Activated naive CD4-positive, alpha-beta T cell treated with anti-CD3 and anti-CD28 coated beads, Interleukin-2, amount 10 ng/mL, durations not matched to agents 7 days and 5 days (primary cell): ENCODE measurements at regions not wholly inside any gene's neighbourhood (a gene's known extent, or its start where the extent isn't known, plus 50 kb on each side); places are given as distances from the start of the nearest gene placed in this dataset.

Experiments used
- CTCF ChIA-PET: fragments of 350-600 bp; sonication (Branson Sonifier 250); formaldehyde crosslinking; loops from one replicate; lab custom pipeline; 2021; ENCODE audit warnings: antibody characterized with exemption; lab: Charles Lee
- DNase-seq: peaks from one replicate; pipeline ENCODE4 v3.0.0-alpha.2; 2020
- H3K27ac Mint-ChIP-seq: one replicate; pipeline ENCODE4 v1.8.0; 2021; ENCODE audit warnings: mild to moderate bottlenecking, moderate library complexity, mixed read lengths
- H3K27me3 Mint-ChIP-seq: one replicate; pipeline ENCODE4 v1.8.0; 2021; ENCODE audit warnings: mild to moderate bottlenecking, mixed read lengths
- H3K36me3 Mint-ChIP-seq: one replicate; pipeline ENCODE4 v1.8.0; 2021; ENCODE audit warnings: mixed read lengths
- H3K4me1 Mint-ChIP-seq: one replicate; pipeline ENCODE4 v1.8.0; 2021; ENCODE audit warnings: mixed read lengths
- H3K4me3 Mint-ChIP-seq: one replicate; pipeline ENCODE4 v1.8.0; 2021; ENCODE audit warnings: mild to moderate bottlenecking, moderate library complexity, mixed read lengths
- H3K9me3 Mint-ChIP-seq: one replicate; pipeline ENCODE4 v1.8.0; 2021; ENCODE audit warnings: mixed read lengths

- Mint-ChIP-seq H3K9me3 (no peaks in the 10 kb centered on the region), H3K27me3 (peaks cover 18% of the 10 kb centered on the region), H3K4me3 (no peak overlapping the region), H3K27ac (no peak overlapping the region), H3K36me3 (no peaks in the 10 kb centered on the region), H3K4me1 (peaks cover under 1% of the 10 kb centered on the region)
- no peak for DNase-seq
- CTCF ChIA-PET, result no interaction called here
Measured at GRCh38 chr9:126089789-126090188, 236.8 kb upstream of the MVB12B start.

GRCh38 chr9:126093771-126094170 lies 232.9 kb upstream of the MVB12B start:
- Mint-ChIP-seq H3K27me3 (peaks cover 12% of the 10 kb centered on the region), H3K36me3 (no peaks in the 10 kb centered on the region), H3K4me3 (no peak overlapping the region), H3K4me1 (no peaks in the 10 kb centered on the region), H3K27ac (no peak overlapping the region), H3K9me3 (no peaks in the 10 kb centered on the region)
- CTCF ChIA-PET, result no interaction called here
- DNase-seq, result no peak

DNA sequence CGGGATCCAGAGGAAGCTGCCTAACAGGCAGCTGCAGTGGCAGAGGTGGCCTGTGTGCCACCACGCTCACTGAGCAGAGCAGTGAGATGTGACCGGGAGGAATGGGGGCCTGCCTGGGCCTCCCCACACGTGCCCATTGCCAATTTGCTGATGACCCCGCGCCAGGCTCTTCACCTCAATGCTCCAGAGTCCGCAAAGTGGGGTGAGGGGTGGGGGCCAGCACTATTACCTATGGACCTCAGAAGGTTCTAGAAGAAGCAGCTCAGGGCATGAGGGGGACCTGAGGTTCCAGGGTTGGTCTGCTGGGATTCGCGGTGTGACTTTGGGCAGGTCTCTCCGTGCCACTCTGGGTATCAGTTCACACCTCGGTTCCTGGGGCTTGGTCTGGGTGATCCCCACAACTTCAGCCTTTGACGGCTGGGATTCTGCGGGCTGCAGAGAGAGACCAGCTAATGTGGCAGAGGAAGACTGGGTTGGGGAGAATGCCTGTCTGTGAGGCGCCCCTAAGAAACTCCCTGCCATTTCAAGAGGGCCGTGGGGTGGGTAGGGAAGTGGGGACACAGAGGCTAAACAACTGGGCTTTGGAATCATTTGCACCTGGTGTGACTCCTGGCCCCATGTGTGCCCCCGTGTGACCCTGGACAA lies 231.0 kb upstream of the MVB12B start:
- no peak for DNase-seq
- Mint-ChIP-seq H3K27ac (no peak overlapping the region), H3K36me3 (no peaks in the 10 kb centered on the region), H3K4me1 (no peaks in the 10 kb centered on the region), H3K27me3 (peaks cover 17% of the 10 kb centered on the region), H3K4me3 (no peak overlapping the region), H3K9me3 (no peaks in the 10 kb centered on the region)
- CTCF ChIA-PET, result no interaction called here

GRCh38 chr9:126096340-126096739 lies 230.3 kb upstream of the MVB12B start:
- Mint-ChIP-seq H3K27me3 (peaks cover 15% of the 10 kb centered on the region), H3K36me3 (no peaks in the 10 kb centered on the region), H3K4me1 (no peaks in the 10 kb centered on the region), H3K9me3 (no peaks in the 10 kb centered on the region), H3K27ac (no peak overlapping the region), H3K4me3 (no peak overlapping the region)
- no peak for DNase-seq
- CTCF ChIA-PET, result no interaction called here

DNA sequence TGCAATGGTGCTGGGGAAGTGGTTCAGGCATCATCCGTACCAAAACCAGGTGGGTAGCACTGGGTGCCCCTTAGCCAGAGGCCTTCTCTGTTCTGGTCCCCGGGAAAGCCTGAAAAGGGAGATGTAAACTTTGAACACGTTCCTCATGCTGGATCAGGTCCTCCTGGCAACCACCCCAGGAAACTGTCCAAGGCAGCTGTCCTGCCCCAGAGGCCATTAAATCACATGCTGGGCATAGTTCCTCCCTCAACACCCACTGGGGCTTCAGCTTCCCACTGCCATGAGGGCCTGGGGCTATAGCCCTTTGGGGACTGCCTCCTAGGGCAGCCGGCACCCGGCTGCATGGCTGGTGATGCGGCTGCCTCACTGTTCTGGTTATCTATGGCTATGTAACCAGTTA lies 228.9 kb upstream of the MVB12B start:
- no peaks in the 10 kb centered on the region for H3K4me1 Mint-ChIP-seq
- peaks cover 15% of the 10 kb centered on the region for H3K27me3 Mint-ChIP-seq
- no peak overlapping the region for H3K27ac Mint-ChIP-seq
- H3K36me3 Mint-ChIP-seq, result no peaks in the 10 kb centered on the region
- DNase-seq, result no peak
- CTCF ChIA-PET, result no interaction called here
- no peak overlapping the region for H3K4me3 Mint-ChIP-seq
- no peaks in the 10 kb centered on the region for H3K9me3 Mint-ChIP-seq

- DNase-seq, result no peak
- H3K4me1 Mint-ChIP-seq, result no peaks in the 10 kb centered on the region
- peaks cover 32% of the 10 kb centered on the region for H3K27me3 Mint-ChIP-seq
- H3K27ac Mint-ChIP-seq, result no peak overlapping the region
- no peak overlapping the region for H3K4me3 Mint-ChIP-seq
- H3K36me3 Mint-ChIP-seq, result no peaks in the 10 kb centered on the region
- H3K9me3 Mint-ChIP-seq, result no peaks in the 10 kb centered on the region
- CTCF ChIA-PET, result no interaction called here
Measured at GRCh38 chr9:126106404-126106803, 220.2 kb upstream of the MVB12B start.

DNA sequence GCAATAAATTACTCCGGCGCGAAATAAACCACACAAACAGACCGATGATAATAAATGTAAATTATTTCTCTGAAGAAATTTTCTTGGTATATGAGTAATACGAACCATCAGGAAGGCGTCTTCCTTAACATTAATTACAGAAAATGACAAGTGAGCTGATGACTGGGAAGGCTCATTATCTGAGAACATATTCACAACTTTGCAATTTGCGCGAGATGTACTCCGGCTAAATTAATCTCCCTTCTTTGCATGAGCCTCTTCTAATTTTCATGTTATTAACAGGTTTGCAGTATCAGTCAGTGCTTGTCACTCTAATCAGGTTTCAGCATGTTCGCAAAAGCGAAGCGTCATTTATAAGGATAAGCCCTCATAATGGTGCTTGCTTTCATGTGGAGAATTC lies 218.9 kb upstream of the MVB12B start:
- no peaks in the 10 kb centered on the region for H3K9me3 Mint-ChIP-seq
- H3K4me3 Mint-ChIP-seq, result no peak overlapping the region
- CTCF ChIA-PET, result no interaction called here

DNA sequence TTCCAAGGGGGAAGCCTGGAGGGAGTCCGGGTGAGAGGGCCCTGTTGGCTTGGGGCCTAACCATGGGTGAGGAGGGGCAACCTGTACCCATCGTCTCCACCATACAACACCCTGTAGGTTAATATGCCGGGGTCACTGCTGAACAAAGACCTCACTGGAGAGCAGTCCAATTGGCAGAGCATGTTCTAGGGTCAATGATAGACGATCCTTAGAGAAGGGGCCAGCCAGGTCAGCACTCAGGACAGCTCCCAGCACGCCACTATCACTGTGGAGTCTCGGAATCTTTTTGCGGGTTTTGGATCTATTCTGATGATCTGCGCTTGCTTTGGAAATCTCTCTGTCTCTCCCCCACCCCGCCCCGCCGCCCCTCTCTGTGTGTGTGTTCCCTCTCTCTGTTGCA lies 218.4 kb upstream of the MVB12B start:
- Mint-ChIP-seq H3K4me1 (no peaks in the 10 kb centered on the region), H3K36me3 (no peaks in the 10 kb centered on the region), H3K9me3 (no peaks in the 10 kb centered on the region), H3K4me3 (no peak overlapping the region), H3K27me3 (peaks cover 30% of the 10 kb centered on the region), H3K27ac (no peak overlapping the region)
- DNase-seq, result no peak
- CTCF ChIA-PET, result no interaction called here

More for the DNA sequence above, 218.9 kb upstream of the MVB12B start:
- Mint-ChIP-seq H3K4me1 (no peaks in the 10 kb centered on the region), H3K36me3 (no peaks in the 10 kb centered on the region), H3K27ac (no peak overlapping the region), H3K27me3 (peaks cover 32% of the 10 kb centered on the region)
- no peak for DNase-seq

DNA sequence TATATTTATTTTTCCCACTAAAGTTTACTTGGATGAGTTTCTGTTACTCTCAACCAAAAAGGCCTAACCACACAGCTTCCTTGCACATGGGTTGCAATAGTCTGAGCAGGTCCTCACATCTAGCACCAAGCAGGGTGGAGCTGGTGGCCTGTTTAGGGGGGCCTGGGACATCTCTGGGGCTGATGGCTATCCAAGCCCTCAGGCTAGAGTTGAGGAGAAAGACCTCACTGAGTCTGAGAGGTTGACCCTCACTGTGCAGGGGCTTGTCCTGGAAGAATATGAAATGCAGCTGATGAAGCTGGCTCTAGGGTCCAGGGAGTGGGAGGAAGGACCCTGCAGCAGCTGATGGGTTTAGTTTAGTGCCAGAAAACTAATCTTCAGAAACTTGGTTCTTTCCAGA lies 217.1 kb upstream of the MVB12B start:
- CTCF ChIA-PET, result no interaction called here
- peaks cover 37% of the 10 kb centered on the region for H3K27me3 Mint-ChIP-seq
- no peaks in the 10 kb centered on the region for H3K4me1 Mint-ChIP-seq
- H3K4me3 Mint-ChIP-seq, result no peak overlapping the region
- H3K27ac Mint-ChIP-seq, result no peak overlapping the region
- no peaks in the 10 kb centered on the region for H3K36me3 Mint-ChIP-seq
- no peak for DNase-seq
- H3K9me3 Mint-ChIP-seq, result no peaks in the 10 kb centered on the region

- Mint-ChIP-seq H3K4me3 (no peak overlapping the region), H3K9me3 (no peaks in the 10 kb centered on the region), H3K36me3 (no peaks in the 10 kb centered on the region), H3K27me3 (peaks cover 37% of the 10 kb centered on the region), H3K27ac (no peak overlapping the region), H3K4me1 (no peaks in the 10 kb centered on the region)
- CTCF ChIA-PET, result no interaction called here
- no peak for DNase-seq
Measured at GRCh38 chr9:126111556-126111955, 215.1 kb upstream of the MVB12B start.

DNA sequence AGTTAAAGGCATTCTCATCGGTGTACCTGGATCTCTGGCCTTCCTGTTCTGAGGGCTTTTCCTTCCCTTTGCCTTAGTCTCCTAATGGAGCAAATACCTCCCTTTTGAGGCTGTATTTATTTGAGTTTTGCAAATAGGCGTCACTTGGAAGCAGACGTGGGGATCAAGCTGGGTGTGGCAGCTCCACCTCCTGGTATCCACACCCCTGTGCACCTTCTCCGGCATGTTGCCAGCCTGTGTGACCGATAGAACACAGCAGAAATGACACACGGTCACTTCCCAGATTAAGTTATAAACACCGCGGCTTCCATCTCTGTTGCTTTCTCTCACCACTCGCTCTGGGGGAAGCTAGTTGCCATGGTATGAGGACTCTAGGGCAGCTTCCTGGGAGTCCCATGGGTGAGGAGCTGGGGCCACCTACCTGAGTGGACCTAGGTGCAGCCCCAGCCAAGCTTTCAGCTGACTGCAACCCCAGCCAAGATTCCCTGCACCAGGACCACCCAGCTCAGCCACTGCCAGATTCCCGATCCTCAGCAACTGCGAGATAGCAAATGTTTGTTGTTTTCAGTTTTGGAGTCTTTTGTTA lies 214.4 kb upstream of the MVB12B start:
- DNase-seq, result no peak
- Mint-ChIP-seq H3K4me3 (no peak overlapping the region), H3K4me1 (no peaks in the 10 kb centered on the region), H3K36me3 (no peaks in the 10 kb centered on the region), H3K9me3 (no peaks in the 10 kb centered on the region), H3K27ac (no peak overlapping the region), H3K27me3 (peaks cover 37% of the 10 kb centered on the region)
- CTCF ChIA-PET, result no interaction called here

GRCh38 chr9:126113176-126113575 lies 213.5 kb upstream of the MVB12B start:
- Mint-ChIP-seq H3K36me3 (no peaks in the 10 kb centered on the region), H3K4me3 (no peak overlapping the region), H3K27me3 (peaks cover 40% of the 10 kb centered on the region), H3K9me3 (no peaks in the 10 kb centered on the region), H3K4me1 (no peaks in the 10 kb centered on the region), H3K27ac (no peak overlapping the region)
- DNase-seq, result no peak
- CTCF ChIA-PET, result no interaction called here

DNA sequence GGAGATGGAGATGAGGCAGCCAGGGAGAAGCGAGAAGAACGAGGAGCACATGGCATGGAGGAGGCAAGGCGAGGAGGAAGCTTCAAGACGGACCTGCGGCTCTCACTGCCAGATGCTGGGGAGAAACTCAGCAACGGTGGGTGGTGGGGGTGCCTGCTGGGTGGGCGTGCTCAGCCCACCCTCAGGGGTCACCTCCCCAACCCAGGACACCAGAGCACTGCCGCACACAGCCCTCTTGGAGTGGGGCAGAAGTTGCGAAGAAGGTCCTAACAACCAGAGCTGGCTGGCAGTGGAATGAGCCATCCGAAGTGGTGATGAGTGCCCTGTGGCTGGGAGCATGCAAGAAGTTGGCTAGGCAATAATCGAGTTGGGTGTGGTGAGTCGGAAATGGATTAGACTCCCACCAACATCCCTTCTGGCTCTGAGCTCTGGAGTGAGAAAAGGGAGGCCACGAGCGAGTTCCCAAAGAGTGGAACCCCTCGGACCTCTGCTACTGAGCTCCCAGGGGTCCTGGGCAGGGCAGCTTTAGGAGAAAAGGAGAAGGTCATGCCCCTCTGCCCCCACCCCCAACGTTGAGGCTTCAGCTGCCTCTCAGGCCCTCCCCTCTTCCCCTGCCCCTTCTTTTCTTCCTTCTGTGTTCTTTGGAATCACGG lies 212.7 kb upstream of the MVB12B start:
- no peaks in the 10 kb centered on the region for H3K9me3 Mint-ChIP-seq
- no peak overlapping the region for H3K27ac Mint-ChIP-seq
- no peak overlapping the region for H3K4me3 Mint-ChIP-seq
- no peak for DNase-seq
- H3K36me3 Mint-ChIP-seq, result no peaks in the 10 kb centered on the region
- H3K27me3 Mint-ChIP-seq, result peaks cover 33% of the 10 kb centered on the region
- CTCF ChIA-PET, result no interaction called here
- H3K4me1 Mint-ChIP-seq, result no peaks in the 10 kb centered on the region

GRCh38 chr9:126114409-126114760 lies 212.2 kb upstream of the MVB12B start:
- H3K27ac Mint-ChIP-seq, result no peak overlapping the region
- H3K27me3 Mint-ChIP-seq, result peaks cover 28% of the 10 kb centered on the region
- H3K4me1 Mint-ChIP-seq, result no peaks in the 10 kb centered on the region
- no peaks in the 10 kb centered on the region for H3K36me3 Mint-ChIP-seq
- DNase-seq, result no peak
- H3K9me3 Mint-ChIP-seq, result no peaks in the 10 kb centered on the region
- CTCF ChIA-PET, result no interaction called here
- no peak overlapping the region for H3K4me3 Mint-ChIP-seq

DNA sequence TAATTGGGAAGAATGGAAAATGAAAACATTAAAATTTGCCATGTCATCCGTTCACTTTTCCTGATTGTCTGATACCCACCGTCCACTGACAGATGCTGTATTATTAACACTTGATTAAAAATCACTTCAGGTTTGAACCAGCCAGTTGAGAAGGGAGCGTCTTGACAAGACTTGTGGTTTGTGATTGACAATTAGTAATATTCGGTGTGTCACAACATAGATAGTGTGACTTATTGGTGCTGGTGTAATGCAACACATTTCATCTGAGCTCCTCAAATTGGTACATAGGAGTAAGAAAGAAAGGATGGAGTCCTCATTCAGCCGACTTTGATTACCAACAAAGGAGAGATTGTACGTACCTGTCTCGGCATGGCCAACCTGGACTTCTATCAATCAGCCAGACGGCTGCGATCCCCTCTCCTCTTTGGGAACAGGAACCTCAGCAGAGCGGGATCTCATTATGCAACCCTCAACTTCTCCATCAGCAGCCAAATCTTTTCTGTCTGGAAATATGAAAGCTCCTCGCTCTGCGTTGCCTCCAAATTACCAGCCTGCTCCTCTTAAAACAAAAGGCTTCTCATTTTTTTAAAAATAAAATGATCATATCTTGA lies 211.7 kb upstream of the MVB12B start:
- H3K9me3 Mint-ChIP-seq, result no peaks in the 10 kb centered on the region
- peaks cover 24% of the 10 kb centered on the region for H3K27me3 Mint-ChIP-seq
- no peak overlapping the region for H3K27ac Mint-ChIP-seq
- H3K4me1 Mint-ChIP-seq, result no peaks in the 10 kb centered on the region
- DNase-seq, result no peak
- CTCF ChIA-PET, result no interaction called here
- H3K4me3 Mint-ChIP-seq, result no peak overlapping the region
- no peaks in the 10 kb centered on the region for H3K36me3 Mint-ChIP-seq
